ENCODE measurements at regions not wholly inside any gene's neighbourhood (a gene's known extent, or its start where the extent isn't known, plus 50 kb on each side); places are given as distances from the start of the nearest gene placed in this dataset.
A peak's percentile ranks its signal among the peaks of the same experiment; 100 is the strongest.

- H3K27me3 Mint-ChIP-seq (ENCODE audit: unreplicated experiment): peaks cover 13% of the 10 kb centered on the region
- no peak for DNase-seq (ENCODE audit: low spot score)
- H3K27ac Mint-ChIP-seq (ENCODE audit: unreplicated experiment): no peak overlapping the region
- H3K4me3 Mint-ChIP-seq (ENCODE audit: unreplicated experiment): no peak overlapping the region
- no peak for TF ChIP-seq CTCF (IDR thresholded peaks at IDR 0.05; ENCODE audit: unreplicated experiment)
- H3K9me3 Mint-ChIP-seq (ENCODE audit: unreplicated experiment): no peaks in the 10 kb centered on the region
- no peaks in the 10 kb centered on the region for H3K36me3 Mint-ChIP-seq (ENCODE audit: low read depth, unreplicated experiment)
- no peaks in the 10 kb centered on the region for H3K4me1 Mint-ChIP-seq (ENCODE audit: unreplicated experiment)
These were observed 102.8 kb downstream of the TEX29 start for GRCh38 chr13:111423168-111423785.

GRCh38 chr13:111424134-111424533 lies 103.7 kb downstream of the TEX29 start:
- Mint-ChIP-seq H3K4me1 (ENCODE audit: unreplicated experiment) (no peaks in the 10 kb centered on the region), H3K27ac (ENCODE audit: unreplicated experiment) (no peak overlapping the region), H3K9me3 (ENCODE audit: unreplicated experiment) (no peaks in the 10 kb centered on the region), H3K36me3 (ENCODE audit: low read depth, unreplicated experiment) (no peaks in the 10 kb centered on the region), H3K4me3 (ENCODE audit: unreplicated experiment) (no peak overlapping the region), H3K27me3 (ENCODE audit: unreplicated experiment) (peaks cover 13% of the 10 kb centered on the region)
- TF ChIP-seq CTCF (IDR thresholded peaks at IDR 0.05; ENCODE audit: unreplicated experiment): no peak
- no peak for DNase-seq (ENCODE audit: low spot score)

DNA sequence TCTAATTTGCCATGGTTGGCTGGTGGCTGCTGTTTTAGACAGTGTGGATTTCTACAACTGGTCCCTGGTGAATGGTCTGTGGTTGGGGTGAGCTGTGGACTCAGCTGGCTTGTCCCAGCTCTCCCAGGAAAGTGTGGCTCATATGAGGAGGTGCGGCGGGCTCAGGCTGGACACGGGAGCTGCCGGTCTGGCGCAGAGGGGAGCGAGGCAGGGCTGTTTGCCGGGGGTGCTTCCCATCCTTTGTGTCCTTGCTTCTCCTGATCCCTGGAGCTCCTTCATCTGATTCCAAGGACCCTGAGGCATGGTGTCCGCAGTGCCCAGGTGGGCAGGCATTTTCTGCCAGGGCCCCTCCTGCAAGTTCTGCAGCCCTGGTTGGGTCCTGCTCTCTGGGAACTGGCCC lies 104.9 kb downstream of the TEX29 start:
- no peak for TF ChIP-seq CTCF (IDR thresholded peaks at IDR 0.05; ENCODE audit: unreplicated experiment)
- H3K4me3 Mint-ChIP-seq (ENCODE audit: unreplicated experiment): no peak overlapping the region
- no peaks in the 10 kb centered on the region for H3K4me1 Mint-ChIP-seq (ENCODE audit: unreplicated experiment)
- no peak for DNase-seq (ENCODE audit: low spot score)
- peaks cover 13% of the 10 kb centered on the region for H3K27me3 Mint-ChIP-seq (ENCODE audit: unreplicated experiment)
- H3K27ac Mint-ChIP-seq (ENCODE audit: unreplicated experiment): no peak overlapping the region
- no peaks in the 10 kb centered on the region for H3K9me3 Mint-ChIP-seq (ENCODE audit: unreplicated experiment)
- H3K36me3 Mint-ChIP-seq (ENCODE audit: low read depth, unreplicated experiment): no peaks in the 10 kb centered on the region

DNA sequence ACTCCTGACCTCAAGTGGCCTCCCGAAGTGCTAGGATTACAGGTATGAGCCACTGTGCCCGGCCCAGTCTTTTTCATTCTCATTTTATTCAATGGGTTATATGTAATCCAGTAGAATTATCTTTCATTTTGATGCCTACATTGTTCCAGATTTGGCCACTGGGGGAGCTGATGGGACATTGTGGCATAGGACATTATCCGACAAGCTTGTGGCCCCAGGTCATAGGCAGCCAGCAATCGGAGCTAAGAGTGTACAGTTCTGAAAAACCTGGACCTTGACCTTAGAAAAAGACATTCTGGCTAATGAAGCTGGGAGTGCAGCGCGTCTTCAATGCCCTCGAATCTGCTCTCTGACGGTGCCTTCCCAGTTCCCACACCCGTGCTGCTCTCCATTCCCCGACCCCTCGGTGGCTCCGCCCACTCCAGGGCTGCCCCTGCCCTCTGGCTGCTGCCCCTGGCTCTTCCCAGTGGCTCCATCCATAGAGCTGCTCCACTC lies 108.7 kb downstream of the TEX29 start:
- Mint-ChIP-seq H3K36me3 (ENCODE audit: low read depth, unreplicated experiment) (no peaks in the 10 kb centered on the region), H3K27ac (ENCODE audit: unreplicated experiment) (no peak overlapping the region), H3K9me3 (ENCODE audit: unreplicated experiment) (no peaks in the 10 kb centered on the region), H3K4me1 (ENCODE audit: unreplicated experiment) (peaks cover 6% of the 10 kb centered on the region), H3K27me3 (ENCODE audit: unreplicated experiment) (peaks cover 7% of the 10 kb centered on the region), H3K4me3 (ENCODE audit: unreplicated experiment) (peak overlapping the region; percentile 59)
- peak; percentile 69 for TF ChIP-seq CTCF (IDR thresholded peaks at IDR 0.05; ENCODE audit: unreplicated experiment)
- peak; percentile 78 for DNase-seq (ENCODE audit: low spot score)

GRCh38 chr13:111431206-111431605 lies 110.8 kb downstream of the TEX29 start:
- H3K4me1 Mint-ChIP-seq (ENCODE audit: unreplicated experiment): peaks cover 6% of the 10 kb centered on the region
- no peak overlapping the region for H3K27ac Mint-ChIP-seq (ENCODE audit: unreplicated experiment)
- H3K9me3 Mint-ChIP-seq (ENCODE audit: unreplicated experiment): peaks cover 7% of the 10 kb centered on the region
- H3K4me3 Mint-ChIP-seq (ENCODE audit: unreplicated experiment): no peak overlapping the region
- DNase-seq (ENCODE audit: low spot score): no peak
- H3K27me3 Mint-ChIP-seq (ENCODE audit: unreplicated experiment): peaks cover 8% of the 10 kb centered on the region
- no peak for TF ChIP-seq CTCF (IDR thresholded peaks at IDR 0.05; ENCODE audit: unreplicated experiment)
- no peaks in the 10 kb centered on the region for H3K36me3 Mint-ChIP-seq (ENCODE audit: low read depth, unreplicated experiment)
